ENCODE measurements at regions not wholly inside any gene's neighbourhood (a gene's known extent, or its start where the extent isn't known, plus 50 kb on each side); places are given as distances from the start of the nearest gene placed in this dataset.
"Not testable (repeated sequence)": the region's sequence is repeated elsewhere in the genome, so short reads cannot be mapped to it uniquely, and the experiment has no call there.

GRCh38 chr12:3367750-3368444 lies 123.1 kb upstream of the PRMT8 start:
- no peak for DNase-seq (ENCODE audit: low spot score)

GRCh38 chr12:3371018-3371417 lies 120.0 kb upstream of the PRMT8 start:
- no peak for DNase-seq (ENCODE audit: low spot score)

GRCh38 chr12:3375326-3375725 lies 115.7 kb upstream of the PRMT8 start:
- DNase-seq (ENCODE audit: low spot score): no peak

GRCh38 chr12:3376779-3377455 lies 114.1 kb upstream of the PRMT8 start:
- no peak for DNase-seq (ENCODE audit: low spot score)

- DNase-seq (ENCODE audit: low spot score): no peak
Observed at GRCh38 chr12:3378655-3379054, 112.3 kb upstream of the PRMT8 start.

- no peak for DNase-seq (ENCODE audit: low spot score)
Observed at GRCh38 chr12:3379079-3379478, 111.9 kb upstream of the PRMT8 start.

- DNase-seq (ENCODE audit: low spot score): peak; percentile 5
Observed at GRCh38 chr12:3380200-3381043, 110.6 kb upstream of the PRMT8 start.

GRCh38 chr12:3381059-3382047 lies 109.7 kb upstream of the PRMT8 start:
- peak; percentile 82 for DNase-seq (ENCODE audit: low spot score)

- DNase-seq (ENCODE audit: low spot score): no peak
Observed at GRCh38 chr12:3389986-3390385, 101.0 kb upstream of the PRMT8 start.

GRCh38 chr12:3397596-3397995 lies 93.4 kb upstream of the PRMT8 start:
- not testable (repeated sequence) for DNase-seq (ENCODE audit: low spot score)

- no peak for DNase-seq (ENCODE audit: low spot score)
Observed at GRCh38 chr12:3398196-3398789, 92.7 kb upstream of the PRMT8 start.

- DNase-seq (ENCODE audit: low spot score): no peak
Observed at GRCh38 chr12:3405821-3406220, 85.2 kb upstream of the PRMT8 start.

GRCh38 chr12:3407723-3408122 lies 83.3 kb upstream of the PRMT8 start:
- DNase-seq (ENCODE audit: low spot score): no peak

- no peak for DNase-seq (ENCODE audit: low spot score)
Observed at GRCh38 chr12:3409662-3410061, 81.3 kb upstream of the PRMT8 start.

- DNase-seq (ENCODE audit: low spot score): no peak
Observed at GRCh38 chr12:3416159-3416558, 74.8 kb upstream of the PRMT8 start.

GRCh38 chr12:3416670-3417069 lies 74.3 kb upstream of the PRMT8 start:
- no peak for DNase-seq (ENCODE audit: low spot score)

- DNase-seq (ENCODE audit: low spot score): no peak
Observed at GRCh38 chr12:3417113-3417512, 73.9 kb upstream of the PRMT8 start.

- DNase-seq (ENCODE audit: low spot score): no peak
Observed at GRCh38 chr12:3417937-3418462, 73.0 kb upstream of the PRMT8 start.

- DNase-seq (ENCODE audit: low spot score): no peak
Observed at GRCh38 chr12:3418609-3419390, 72.2 kb upstream of the PRMT8 start.

GRCh38 chr12:3419558-3419957 lies 71.4 kb upstream of the PRMT8 start:
- no peak for DNase-seq (ENCODE audit: low spot score)

Measured in umbilical cord (tissue), 1 donor.